Activated naive CD4-positive, alpha-beta T cell treated with anti-CD3 and anti-CD28 coated beads, Interleukin-2, amount 50 U/mL, for 24 hours (primary cell): ENCODE measurements at regions not wholly inside any gene's neighbourhood (a gene's known extent, or its start where the extent isn't known, plus 50 kb on each side); places are given as distances from the start of the nearest gene placed in this dataset.

Source experiments
- H3K27ac Mint-ChIP-seq: one replicate; pipeline ENCODE4 v1.8.0; 2021; ENCODE audit warnings: mild to moderate bottlenecking, mixed read lengths
- H3K27me3 Mint-ChIP-seq: one replicate; pipeline ENCODE4 v1.8.0; 2021; ENCODE audit warnings: mixed read lengths
- H3K36me3 Mint-ChIP-seq: one replicate; pipeline ENCODE4 v1.8.0; 2021; ENCODE audit warnings: mixed read lengths
- H3K4me1 Mint-ChIP-seq: one replicate; pipeline ENCODE4 v1.8.0; 2021; ENCODE audit warnings: mixed read lengths
- H3K4me3 Mint-ChIP-seq: one replicate; pipeline ENCODE4 v1.8.0; 2021; ENCODE audit warnings: mild to moderate bottlenecking, mixed read lengths
- H3K9me3 Mint-ChIP-seq: one replicate; pipeline ENCODE4 v1.8.0; 2021; ENCODE audit warnings: mixed read lengths

DNA sequence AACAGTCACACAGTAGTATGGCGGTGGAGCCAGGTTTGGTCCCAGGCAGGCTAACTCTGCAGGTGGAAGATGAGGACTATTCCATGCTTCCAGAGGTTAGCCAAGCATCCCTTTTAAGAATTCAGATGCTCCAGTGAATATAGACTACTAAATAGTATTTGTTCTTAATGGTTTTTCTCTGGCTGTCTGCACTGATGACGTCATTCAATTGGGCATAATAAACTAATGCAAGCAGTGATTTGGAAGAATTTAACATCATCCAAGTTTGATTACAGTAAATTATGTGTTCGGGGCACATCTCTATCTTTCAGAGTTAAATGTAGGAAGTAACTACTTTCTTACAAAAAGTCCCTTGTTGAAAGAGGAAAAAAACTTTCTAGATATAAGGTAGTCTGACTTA, 78.8 kb upstream of the RND3 start:
- H3K36me3 Mint-ChIP-seq: no peaks in the 10 kb centered on the region
- no peaks in the 10 kb centered on the region for H3K27me3 Mint-ChIP-seq
- no peak overlapping the region for H3K4me3 Mint-ChIP-seq
- no peaks in the 10 kb centered on the region for H3K9me3 Mint-ChIP-seq
- no peaks in the 10 kb centered on the region for H3K4me1 Mint-ChIP-seq
- no peak overlapping the region for H3K27ac Mint-ChIP-seq

DNA sequence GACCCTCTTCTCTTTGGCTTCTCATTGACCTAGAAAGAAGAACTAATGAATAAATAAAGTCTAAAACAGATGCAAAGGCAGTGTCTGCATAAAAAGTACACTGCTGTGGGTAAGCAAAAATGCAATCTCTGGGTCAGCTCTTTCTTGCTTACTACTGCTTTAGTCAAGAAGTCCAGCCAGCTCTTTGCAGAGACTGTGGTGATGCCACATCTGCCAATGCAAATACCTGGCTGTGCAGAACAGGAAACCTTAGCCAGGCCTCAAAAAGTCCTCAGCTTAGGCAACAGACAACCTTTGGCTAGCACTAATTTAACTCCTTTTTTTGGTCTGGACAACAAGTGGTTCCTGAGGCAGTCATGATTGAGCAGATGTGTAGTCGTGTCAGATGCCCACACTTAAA, 73.6 kb upstream of the RND3 start:
- Mint-ChIP-seq H3K4me1 (no peaks in the 10 kb centered on the region), H3K36me3 (no peaks in the 10 kb centered on the region), H3K27me3 (no peaks in the 10 kb centered on the region), H3K27ac (no peak overlapping the region), H3K4me3 (no peak overlapping the region), H3K9me3 (no peaks in the 10 kb centered on the region)

DNA sequence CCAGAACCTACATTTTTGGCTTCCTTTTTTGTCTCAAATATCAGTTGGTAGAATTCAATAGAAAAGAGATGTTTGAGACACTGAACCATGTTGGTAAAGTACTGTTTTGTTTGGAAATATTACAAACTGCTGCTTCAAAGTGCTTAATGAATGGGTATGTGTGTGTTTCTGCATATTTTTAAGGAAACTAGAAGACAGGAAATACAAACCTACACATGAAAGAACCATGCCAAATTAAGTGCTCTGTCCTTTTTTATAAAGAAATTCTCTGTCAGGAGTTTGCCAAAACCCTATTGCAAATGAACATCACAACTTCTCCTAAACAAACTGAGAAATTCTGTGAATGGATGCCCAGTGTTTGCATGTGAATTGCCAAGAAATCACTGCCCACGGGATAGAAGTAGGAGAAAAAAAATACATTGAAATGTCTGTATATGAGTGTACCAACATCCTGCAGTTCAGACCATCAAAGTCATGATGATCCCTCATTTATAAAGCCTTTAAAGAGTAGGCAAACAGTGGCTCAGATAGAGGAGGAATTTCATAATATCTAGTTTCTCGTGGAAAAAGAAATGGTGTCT, 69.6 kb upstream of the RND3 start:
- Mint-ChIP-seq H3K27me3 (no peaks in the 10 kb centered on the region), H3K9me3 (no peaks in the 10 kb centered on the region), H3K27ac (no peak overlapping the region), H3K4me3 (no peak overlapping the region), H3K4me1 (no peaks in the 10 kb centered on the region), H3K36me3 (no peaks in the 10 kb centered on the region)

DNA sequence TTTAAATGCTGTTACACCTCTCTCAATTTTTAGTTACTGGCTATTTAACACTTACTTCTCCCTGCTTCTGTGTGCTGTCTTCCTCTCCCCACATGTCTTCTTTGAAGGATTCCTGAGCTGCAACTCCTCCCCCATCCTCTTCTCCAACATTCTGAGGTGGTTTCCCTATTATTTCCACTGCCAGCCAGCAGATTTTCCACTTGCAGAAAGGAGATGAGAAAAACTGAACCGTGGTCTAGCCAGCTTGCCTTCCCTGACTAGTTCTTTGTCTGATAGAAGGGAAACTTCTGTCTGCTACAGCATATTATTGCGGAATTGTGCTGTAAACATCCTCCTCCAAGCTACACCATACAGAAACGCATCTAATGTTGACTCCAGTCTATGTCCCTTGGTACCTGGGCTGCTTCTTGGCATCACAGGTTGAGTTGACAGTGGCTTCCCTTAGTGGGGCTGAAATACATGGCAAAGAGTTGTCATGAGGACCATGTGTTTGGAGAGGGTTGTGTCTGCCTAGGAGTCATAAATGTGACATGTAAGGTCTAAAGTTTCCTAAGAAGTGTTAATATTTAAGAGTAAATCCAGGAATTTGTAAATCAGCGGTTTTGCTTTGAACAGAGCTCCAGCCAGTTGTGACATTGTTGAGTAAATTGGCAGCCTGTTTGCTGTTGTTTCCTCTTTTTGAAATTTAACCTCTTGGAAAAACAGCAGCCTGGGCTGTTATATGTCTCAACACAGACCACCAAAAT, 68.3 kb upstream of the RND3 start:
- Mint-ChIP-seq H3K27me3 (no peaks in the 10 kb centered on the region), H3K27ac (no peak overlapping the region), H3K4me3 (no peak overlapping the region), H3K9me3 (no peaks in the 10 kb centered on the region), H3K36me3 (no peaks in the 10 kb centered on the region), H3K4me1 (no peaks in the 10 kb centered on the region)

DNA sequence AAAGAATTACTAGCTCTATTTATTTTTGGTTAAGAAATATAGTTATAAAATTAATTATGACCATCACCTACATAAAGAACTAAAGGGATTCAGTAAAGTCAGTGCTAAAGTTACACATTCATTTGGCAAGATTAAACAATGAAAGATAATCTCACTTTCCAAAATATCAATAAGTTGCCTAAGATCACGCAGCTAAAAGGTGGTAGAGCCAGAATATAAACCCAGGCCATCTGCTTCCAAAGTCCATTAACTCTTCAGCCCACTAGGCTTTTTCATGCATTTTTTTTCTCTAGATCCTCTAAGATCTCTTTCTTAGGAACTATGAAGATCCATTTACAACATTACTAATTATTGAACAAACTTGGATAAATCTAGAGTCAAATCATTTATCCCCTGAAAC, 66.6 kb upstream of the RND3 start:
- no peaks in the 10 kb centered on the region for H3K9me3 Mint-ChIP-seq
- H3K4me3 Mint-ChIP-seq: no peak overlapping the region
- H3K4me1 Mint-ChIP-seq: no peaks in the 10 kb centered on the region
- H3K27me3 Mint-ChIP-seq: no peaks in the 10 kb centered on the region
- no peak overlapping the region for H3K27ac Mint-ChIP-seq
- H3K36me3 Mint-ChIP-seq: no peaks in the 10 kb centered on the region

DNA sequence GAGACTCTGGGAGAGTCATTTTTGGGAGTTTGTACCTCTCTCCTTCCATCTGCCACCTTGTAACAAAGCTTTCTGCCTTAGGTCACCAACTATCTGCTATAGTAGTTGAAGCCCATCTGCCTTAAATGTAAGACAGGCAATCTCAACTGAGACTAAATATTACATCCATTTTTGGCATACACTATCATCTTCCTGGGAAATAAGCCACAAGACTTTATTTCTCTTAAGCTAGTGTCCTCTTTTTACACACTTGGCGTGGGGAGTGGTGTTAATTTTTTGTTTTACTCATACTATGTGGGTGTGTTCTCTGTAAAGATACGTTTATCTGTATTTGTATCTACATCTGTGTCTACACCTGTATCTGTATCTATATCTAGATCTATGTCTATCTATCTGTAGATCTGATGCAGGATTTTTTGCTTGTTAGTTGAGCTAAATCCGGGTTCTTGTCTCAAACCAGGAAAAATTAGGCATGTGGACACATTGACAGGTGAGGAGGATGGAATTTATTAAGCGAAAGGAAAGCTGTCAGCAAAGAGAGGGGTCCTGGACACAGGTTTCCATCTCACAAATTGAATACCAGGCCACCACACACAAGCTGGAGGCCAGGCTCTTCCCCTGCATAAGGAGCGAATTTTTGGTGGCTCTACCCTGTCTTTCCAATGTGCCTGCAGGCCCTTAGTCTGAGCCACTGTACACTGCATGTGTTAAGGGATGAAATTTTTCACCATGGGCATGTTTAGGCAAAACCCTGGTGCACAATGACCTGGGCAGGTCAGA, 64.8 kb upstream of the RND3 start:
- H3K27ac Mint-ChIP-seq: no peak overlapping the region
- H3K36me3 Mint-ChIP-seq: no peaks in the 10 kb centered on the region
- H3K4me1 Mint-ChIP-seq: no peaks in the 10 kb centered on the region
- no peaks in the 10 kb centered on the region for H3K27me3 Mint-ChIP-seq
- H3K4me3 Mint-ChIP-seq: no peak overlapping the region
- no peaks in the 10 kb centered on the region for H3K9me3 Mint-ChIP-seq

DNA sequence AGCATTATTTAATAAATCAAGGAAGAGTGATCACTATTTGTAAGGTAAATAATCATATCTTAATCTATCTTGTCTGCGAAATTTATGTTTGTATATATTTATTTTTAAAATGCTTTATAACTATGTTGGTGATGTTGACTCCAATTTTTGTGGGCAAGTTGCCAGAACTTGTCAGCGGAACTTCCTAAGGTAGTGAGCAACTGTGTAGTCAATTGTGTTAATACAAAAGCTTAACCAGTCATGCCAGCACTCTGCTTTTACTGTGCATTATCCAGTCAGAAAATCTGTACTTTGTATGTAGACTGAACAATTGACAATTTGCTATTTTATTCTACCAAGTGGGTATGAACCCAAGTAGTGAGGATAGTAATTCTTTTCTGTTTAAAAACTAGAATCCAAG, 61.9 kb upstream of the RND3 start:
- H3K36me3 Mint-ChIP-seq: no peaks in the 10 kb centered on the region
- H3K4me3 Mint-ChIP-seq: no peak overlapping the region
- H3K9me3 Mint-ChIP-seq: no peaks in the 10 kb centered on the region
- H3K4me1 Mint-ChIP-seq: no peaks in the 10 kb centered on the region
- H3K27ac Mint-ChIP-seq: no peak overlapping the region
- H3K27me3 Mint-ChIP-seq: no peaks in the 10 kb centered on the region

DNA sequence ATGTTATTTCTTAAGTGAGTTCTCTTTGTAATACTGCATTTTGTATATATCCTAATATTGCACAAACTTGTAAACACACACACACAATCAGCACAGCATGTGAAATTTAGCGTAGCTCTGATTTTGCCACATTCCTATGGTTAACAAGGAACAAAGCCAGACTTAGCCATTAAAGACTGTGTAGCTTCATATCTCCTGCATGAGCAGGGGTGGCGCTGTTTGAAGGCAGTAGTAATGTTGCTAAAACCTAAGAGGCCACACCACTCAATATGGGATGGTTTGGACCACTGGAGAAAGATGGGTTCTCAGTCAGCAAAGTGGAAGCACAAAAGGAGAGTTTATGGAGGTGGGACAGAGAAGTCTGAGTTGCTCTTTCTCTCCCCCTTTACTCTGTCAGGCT, 61.1 kb upstream of the RND3 start:
- Mint-ChIP-seq H3K36me3 (no peaks in the 10 kb centered on the region), H3K27ac (no peak overlapping the region), H3K27me3 (no peaks in the 10 kb centered on the region), H3K4me1 (no peaks in the 10 kb centered on the region), H3K4me3 (no peak overlapping the region), H3K9me3 (no peaks in the 10 kb centered on the region)

DNA sequence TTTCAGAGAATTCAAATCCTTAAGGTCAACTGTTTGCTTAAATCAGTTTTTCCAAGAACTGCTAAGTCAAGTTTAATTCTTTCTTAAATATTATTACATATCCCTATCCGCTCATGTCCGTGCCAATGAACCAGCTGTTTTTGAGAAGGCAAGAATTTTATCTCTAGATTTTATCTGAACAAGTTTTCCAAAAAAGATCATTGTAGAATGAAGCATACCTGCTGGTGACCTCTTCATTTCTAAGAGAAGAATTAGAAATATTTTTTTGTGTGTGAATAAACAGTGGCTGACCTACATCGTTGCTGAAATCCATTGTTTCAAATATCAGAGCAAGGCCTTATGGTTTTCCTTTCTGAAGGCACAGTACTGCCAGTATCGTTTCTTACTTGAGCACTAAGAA, 58.4 kb upstream of the RND3 start:
- Mint-ChIP-seq H3K9me3 (no peaks in the 10 kb centered on the region), H3K4me3 (no peak overlapping the region), H3K27ac (no peak overlapping the region)

DNA sequence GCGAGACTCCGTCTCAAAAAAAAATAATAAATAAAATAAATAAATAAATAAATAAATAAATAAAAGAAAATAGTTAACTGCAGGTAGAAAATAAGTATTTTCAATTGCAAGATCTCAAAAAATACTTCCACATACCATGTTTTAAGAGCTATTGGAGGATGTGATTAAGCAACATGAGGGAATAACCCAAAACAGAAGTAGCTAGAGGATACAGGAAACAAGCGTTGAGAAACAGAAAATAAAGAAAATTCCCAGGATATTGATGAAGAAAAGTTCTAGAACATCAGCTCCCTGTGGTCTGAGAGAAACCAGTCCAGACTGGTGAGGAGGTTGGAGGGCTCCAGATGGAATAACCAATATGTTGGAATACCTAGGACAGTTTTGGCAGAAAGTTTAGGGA, 57.3 kb upstream of the RND3 start:
- no peaks in the 10 kb centered on the region for H3K36me3 Mint-ChIP-seq
- no peak overlapping the region for H3K27ac Mint-ChIP-seq
- H3K4me1 Mint-ChIP-seq: no peaks in the 10 kb centered on the region
- H3K4me3 Mint-ChIP-seq: no peak overlapping the region
- H3K9me3 Mint-ChIP-seq: no peaks in the 10 kb centered on the region
- H3K27me3 Mint-ChIP-seq: no peaks in the 10 kb centered on the region

More for the DNA sequence above, 58.4 kb upstream of the RND3 start:
- Mint-ChIP-seq H3K27me3 (no peaks in the 10 kb centered on the region), H3K4me1 (no peaks in the 10 kb centered on the region), H3K36me3 (no peaks in the 10 kb centered on the region)

DNA sequence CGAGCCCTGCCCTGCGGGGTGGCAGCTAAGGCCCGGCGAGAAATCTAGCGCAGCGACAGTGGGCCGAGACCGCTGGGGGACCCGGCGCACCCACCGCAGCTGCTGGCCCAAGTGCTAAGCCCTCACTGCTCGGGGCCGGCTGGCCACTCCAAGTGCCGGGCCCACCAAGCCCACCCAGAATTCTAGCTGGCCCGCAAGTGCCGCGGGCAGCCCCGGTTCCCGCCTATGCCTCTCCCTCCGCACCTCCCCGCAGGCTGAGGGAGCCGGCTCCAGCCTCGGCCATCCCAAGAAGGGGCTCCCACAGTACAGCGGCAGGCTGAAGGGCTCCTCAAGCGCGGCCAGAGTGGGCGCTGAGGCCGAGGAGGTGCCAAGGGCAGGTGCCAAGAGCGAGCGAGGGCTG, 55.2 kb upstream of the RND3 start:
- Mint-ChIP-seq H3K27me3 (peaks cover 2% of the 10 kb centered on the region), H3K36me3 (no peaks in the 10 kb centered on the region), H3K4me3 (no peak overlapping the region), H3K4me1 (no peaks in the 10 kb centered on the region), H3K9me3 (no peaks in the 10 kb centered on the region), H3K27ac (no peak overlapping the region)

DNA sequence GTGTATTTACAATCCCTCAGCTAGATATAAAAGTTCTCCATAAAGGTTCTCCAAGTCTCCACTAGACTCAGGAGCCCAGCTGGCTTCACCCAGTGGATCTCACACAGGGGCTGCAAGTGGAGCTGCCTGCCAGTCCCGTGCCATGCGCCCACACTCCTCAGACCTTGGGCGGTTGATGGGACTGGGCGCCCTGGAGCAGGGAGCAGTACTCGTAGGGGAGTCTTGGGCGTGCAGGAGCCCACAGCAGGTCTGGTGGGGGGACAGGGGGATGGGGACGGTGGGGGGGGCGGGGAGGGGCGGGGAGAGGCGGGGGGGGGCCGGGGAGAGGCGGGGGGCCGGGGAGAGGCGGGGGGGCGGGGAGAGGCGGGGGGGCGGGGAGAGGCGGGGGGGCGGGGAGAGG, 54.7 kb upstream of the RND3 start:
- Mint-ChIP-seq H3K4me3 (no peak overlapping the region), H3K9me3 (no peaks in the 10 kb centered on the region), H3K27ac (no peak overlapping the region), H3K27me3 (peaks cover 2% of the 10 kb centered on the region), H3K36me3 (no peaks in the 10 kb centered on the region), H3K4me1 (no peaks in the 10 kb centered on the region)

DNA sequence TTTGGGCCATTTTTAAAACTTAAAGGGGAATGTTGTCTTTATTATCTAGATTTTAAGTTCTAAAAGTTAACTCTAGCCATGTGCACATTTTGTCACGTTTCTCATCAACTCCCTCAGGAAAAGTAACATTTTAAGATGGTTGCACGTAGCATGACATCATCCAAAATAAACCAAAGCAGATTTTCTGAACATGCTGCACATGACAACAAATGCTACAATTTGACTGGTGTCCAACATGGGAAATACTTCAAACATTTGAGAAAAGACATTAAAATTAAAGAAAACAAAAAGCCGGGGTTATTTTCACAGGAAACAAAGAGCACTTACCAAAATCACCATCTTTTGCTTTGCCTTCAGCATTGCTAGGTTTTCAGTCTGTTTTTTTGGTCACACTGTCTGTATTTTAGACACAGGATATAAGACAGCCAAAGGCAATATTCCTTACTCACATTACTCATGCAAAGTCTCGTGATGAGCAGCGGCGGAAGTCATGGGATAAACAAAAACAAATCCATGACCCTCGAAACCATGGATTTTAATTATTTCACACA, 51.3 kb upstream of the RND3 start:
- Mint-ChIP-seq H3K36me3 (no peaks in the 10 kb centered on the region), H3K4me1 (no peaks in the 10 kb centered on the region), H3K27ac (no peak overlapping the region), H3K27me3 (peaks cover 2% of the 10 kb centered on the region), H3K9me3 (no peaks in the 10 kb centered on the region), H3K4me3 (no peak overlapping the region)
